Activated CD8-positive, alpha-beta T cell treated with anti-CD3 and anti-CD28 coated beads for 36 hours (primary cell): ENCODE measurements at regions not wholly inside any gene's neighbourhood (a gene's known extent, or its start where the extent isn't known, plus 50 kb on each side); places are given as distances from the start of the nearest gene placed in this dataset.

ENCODE experiments used
- ATAC-seq: fragments of 200-7000 bp; cut with Tn5 transposase; one replicate; pipeline ENCODE4 v1.10.0; 2021; ENCODE audit warnings: mild to moderate bottlenecking, moderate library complexity
- CTCF ChIA-PET: fragments of 350-600 bp; sonication (Branson Sonifier 250); formaldehyde crosslinking; loops from one replicate; lab custom pipeline; 2021; ENCODE audit warnings: antibody characterized with exemption; lab: Charles Lee
- POLR2A ChIA-PET: fragments of 350-600 bp; sonication (Branson Sonifier 250); formaldehyde crosslinking; loops from one replicate; lab custom pipeline; 2021; ENCODE audit warnings: antibody characterized with exemption; lab: Charles Lee
- DNase-seq: peaks from one replicate; pipeline ENCODE4 v3.0.0-alpha.2; 2020
- H3K27ac Mint-ChIP-seq: one replicate; pipeline ENCODE4 v1.8.0; 2021; ENCODE audit warnings: mild to moderate bottlenecking, mixed read lengths
- H3K27me3 Mint-ChIP-seq: one replicate; pipeline ENCODE4 v1.8.0; 2021; ENCODE audit warnings: mixed read lengths
- H3K36me3 Mint-ChIP-seq: one replicate; pipeline ENCODE4 v1.8.0; 2021; ENCODE audit warnings: low read depth, mixed read lengths
- H3K4me1 Mint-ChIP-seq: one replicate; pipeline ENCODE4 v1.8.0; 2021; ENCODE audit warnings: low read depth, mixed read lengths
- H3K4me3 Mint-ChIP-seq: one replicate; pipeline ENCODE4 v1.8.0; 2021; ENCODE audit warnings: mild to moderate bottlenecking, moderate library complexity, mixed read lengths
- H3K9me3 Mint-ChIP-seq: one replicate; pipeline ENCODE4 v1.8.0; 2021; ENCODE audit warnings: mixed read lengths
- intact Hi-C: fragments of 100-400 bp; cut with micrococcal nuclease; formaldehyde crosslinking; loops from one replicate; pipeline ENCODE4 v1.10.0; 2022
- TF ChIP-seq, protein P1 (sequence below): fragments of 200-600 bp; IDR thresholded peaks from one replicate; pipeline ENCODE4 v1.8.0; 2022; ENCODE audit warnings: antibody characterized with exemption, mild to moderate bottlenecking

DNA sequence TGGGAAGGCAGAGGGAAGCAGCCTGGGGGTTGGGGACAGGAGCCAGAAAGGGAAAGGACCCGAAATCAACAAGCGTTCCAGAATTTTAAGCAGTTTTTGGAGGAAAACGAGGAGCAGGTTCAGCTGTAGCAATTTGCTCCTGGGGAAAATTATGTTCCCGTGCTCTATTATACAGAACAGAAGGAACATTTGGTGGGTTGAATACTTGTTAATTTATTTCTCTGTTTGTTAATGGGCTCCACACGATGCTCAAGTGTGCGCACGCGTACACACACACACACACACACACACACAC is 149.2 kb upstream of the LINGO1 start:
- no peaks in the 10 kb centered on the region for H3K36me3 Mint-ChIP-seq
- no peaks in the 10 kb centered on the region for H3K4me1 Mint-ChIP-seq
- no peaks in the 10 kb centered on the region for H3K27me3 Mint-ChIP-seq
- CTCF ChIA-PET = interaction anchor here (1.6 kb wide), 1 partner anchor 39 kb away, joined by 6 read pairs; no protein-coding TSS in a partner anchor
- POLR2A ChIA-PET = no interaction called here
- TF ChIP-seq, protein P1, sequence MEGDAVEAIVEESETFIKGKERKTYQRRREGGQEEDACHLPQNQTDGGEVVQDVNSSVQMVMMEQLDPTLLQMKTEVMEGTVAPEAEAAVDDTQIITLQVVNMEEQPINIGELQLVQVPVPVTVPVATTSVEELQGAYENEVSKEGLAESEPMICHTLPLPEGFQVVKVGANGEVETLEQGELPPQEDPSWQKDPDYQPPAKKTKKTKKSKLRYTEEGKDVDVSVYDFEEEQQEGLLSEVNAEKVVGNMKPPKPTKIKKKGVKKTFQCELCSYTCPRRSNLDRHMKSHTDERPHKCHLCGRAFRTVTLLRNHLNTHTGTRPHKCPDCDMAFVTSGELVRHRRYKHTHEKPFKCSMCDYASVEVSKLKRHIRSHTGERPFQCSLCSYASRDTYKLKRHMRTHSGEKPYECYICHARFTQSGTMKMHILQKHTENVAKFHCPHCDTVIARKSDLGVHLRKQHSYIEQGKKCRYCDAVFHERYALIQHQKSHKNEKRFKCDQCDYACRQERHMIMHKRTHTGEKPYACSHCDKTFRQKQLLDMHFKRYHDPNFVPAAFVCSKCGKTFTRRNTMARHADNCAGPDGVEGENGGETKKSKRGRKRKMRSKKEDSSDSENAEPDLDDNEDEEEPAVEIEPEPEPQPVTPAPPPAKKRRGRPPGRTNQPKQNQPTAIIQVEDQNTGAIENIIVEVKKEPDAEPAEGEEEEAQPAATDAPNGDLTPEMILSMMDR = no peak
- intact Hi-C loops = no loop called here
- ATAC-seq = no peak
- no peak overlapping the region for H3K4me3 Mint-ChIP-seq
- H3K9me3 Mint-ChIP-seq = no peaks in the 10 kb centered on the region
- no peak for DNase-seq
- H3K27ac Mint-ChIP-seq = no peak overlapping the region

DNA sequence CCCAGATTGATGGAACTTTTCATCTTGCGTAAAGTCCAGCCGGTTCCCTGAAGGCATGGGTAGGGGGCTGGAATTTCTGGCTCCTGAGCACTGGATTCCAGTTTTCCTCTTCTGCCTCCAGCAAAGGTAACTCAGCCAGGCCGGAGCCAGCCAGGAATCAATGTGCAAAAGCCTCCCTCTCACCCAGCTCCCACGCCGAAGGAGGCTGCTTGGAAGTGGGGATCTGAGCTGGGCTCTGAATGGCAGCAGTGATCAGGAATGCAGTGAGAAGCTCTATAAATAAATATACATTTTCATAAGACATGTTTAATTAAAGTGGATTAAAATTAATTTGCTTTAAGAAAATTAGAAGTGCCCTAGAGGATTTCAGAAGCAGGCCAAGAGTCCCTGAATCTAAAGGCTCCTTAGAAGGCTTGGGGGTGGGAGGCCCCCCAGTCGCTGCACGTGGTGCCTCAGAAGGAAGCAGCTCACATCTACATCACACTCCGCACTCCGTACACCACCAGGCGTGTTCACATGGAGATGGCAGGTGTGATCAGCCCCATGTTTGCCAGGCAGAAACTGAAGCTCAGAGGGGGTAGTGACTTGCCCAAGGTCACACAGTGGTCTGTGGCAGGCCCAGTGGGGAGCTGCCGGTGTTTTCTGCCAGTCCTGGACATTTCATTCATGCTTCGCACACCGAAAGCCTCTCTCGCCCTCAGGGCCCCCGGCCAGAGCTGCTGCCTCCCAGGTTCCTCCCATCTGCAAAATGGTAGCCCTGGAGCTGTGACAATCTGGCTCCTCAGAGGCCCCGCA is 148.6 kb upstream of the LINGO1 start:
- no peaks in the 10 kb centered on the region for H3K9me3 Mint-ChIP-seq
- H3K4me1 Mint-ChIP-seq = no peaks in the 10 kb centered on the region
- ChIA-PET POLR2A (no interaction called here), CTCF (interaction anchor here (1.6 kb wide), 1 partner anchor 40 kb away, joined by 6 read pairs; no protein-coding TSS in a partner anchor)
- no peak overlapping the region for H3K27ac Mint-ChIP-seq
- no peak for ATAC-seq
- H3K27me3 Mint-ChIP-seq = no peaks in the 10 kb centered on the region
- intact Hi-C loops = no loop called here
- no peak overlapping the region for H3K4me3 Mint-ChIP-seq
- TF ChIP-seq, protein P1 = no peak
- no peak for DNase-seq
- H3K36me3 Mint-ChIP-seq = no peaks in the 10 kb centered on the region

DNA sequence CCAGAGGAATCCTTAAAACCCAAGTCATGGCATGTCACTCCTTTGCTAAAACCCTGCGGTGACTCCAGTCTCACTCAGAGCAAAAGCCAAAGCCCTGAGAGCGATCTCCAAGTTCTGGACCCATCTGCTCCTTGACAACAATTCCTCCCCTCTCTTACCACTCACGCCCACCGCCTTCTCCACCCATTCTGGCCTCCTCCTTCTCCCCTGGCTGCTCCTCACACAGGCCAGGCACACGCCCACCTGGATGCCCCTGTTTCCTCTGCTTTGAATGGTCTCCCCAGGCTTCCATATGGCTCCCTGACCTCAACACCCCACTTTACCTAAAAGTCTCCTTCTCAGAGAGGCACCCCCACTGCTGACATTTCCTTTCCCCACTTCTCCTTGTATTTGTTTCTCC is 146.1 kb upstream of the LINGO1 start:
- no peaks in the 10 kb centered on the region for H3K27me3 Mint-ChIP-seq
- ChIA-PET POLR2A (no interaction called here), CTCF (no interaction called here)
- ATAC-seq = no peak
- TF ChIP-seq, protein P1 = no peak
- no peaks in the 10 kb centered on the region for H3K36me3 Mint-ChIP-seq
- intact Hi-C loops = no loop called here
- no peak for DNase-seq
- H3K9me3 Mint-ChIP-seq = no peaks in the 10 kb centered on the region
- no peak overlapping the region for H3K4me3 Mint-ChIP-seq
- no peak overlapping the region for H3K27ac Mint-ChIP-seq
- no peaks in the 10 kb centered on the region for H3K4me1 Mint-ChIP-seq

DNA sequence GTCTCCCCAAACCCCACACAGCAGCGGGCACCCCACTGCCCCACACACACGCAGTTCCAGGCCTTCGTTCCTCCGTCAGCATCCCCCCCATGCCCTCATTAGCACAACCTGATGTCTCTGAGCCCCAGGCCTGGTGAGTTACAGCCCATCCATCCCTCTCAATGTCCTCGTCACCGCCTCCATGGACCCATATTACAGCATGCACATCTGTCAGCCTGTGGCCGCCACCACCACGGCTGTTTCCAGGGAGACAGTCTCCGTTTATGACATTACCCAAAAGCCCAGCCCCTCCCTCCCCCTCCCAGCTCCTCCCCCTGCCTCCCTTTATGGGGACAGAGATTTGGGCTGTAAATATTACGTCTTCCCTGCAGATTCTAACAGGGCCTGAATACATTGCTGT is 143.1 kb upstream of the LINGO1 start:
- ChIA-PET POLR2A (no interaction called here), CTCF (no interaction called here)
- intact Hi-C loops = no loop called here
- TF ChIP-seq, protein P1 = no peak
- Mint-ChIP-seq H3K4me1 (no peaks in the 10 kb centered on the region), H3K9me3 (no peaks in the 10 kb centered on the region), H3K36me3 (no peaks in the 10 kb centered on the region), H3K27ac (no peak overlapping the region), H3K4me3 (no peak overlapping the region), H3K27me3 (no peaks in the 10 kb centered on the region)
- ATAC-seq = no peak
- DNase-seq = no peak

DNA sequence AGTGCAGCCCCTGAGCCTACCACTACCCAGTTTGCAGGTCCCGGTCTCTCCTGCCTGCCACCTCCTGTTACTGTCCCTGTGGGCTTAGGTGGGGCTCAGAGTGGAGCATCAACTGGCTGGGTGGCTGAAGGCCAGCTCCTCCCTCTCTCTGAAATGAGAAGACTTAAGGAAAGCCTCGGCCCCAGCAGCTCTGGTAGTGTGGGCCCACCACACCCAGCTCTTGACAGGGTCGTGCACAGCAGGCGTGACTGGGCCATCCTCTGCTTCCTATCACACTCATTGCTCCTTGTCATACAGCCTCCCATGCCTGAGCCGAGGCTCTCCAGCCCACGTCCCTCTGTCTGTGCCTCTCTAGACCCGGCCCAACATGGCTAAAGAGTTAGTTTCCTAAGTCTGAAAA is 142.7 kb upstream of the LINGO1 start:
- H3K27me3 Mint-ChIP-seq = no peaks in the 10 kb centered on the region
- no peak for ATAC-seq
- H3K27ac Mint-ChIP-seq = no peak overlapping the region
- DNase-seq = no peak
- intact Hi-C loops = no loop called here
- POLR2A ChIA-PET = no interaction called here
- H3K36me3 Mint-ChIP-seq = no peaks in the 10 kb centered on the region
- H3K4me1 Mint-ChIP-seq = no peaks in the 10 kb centered on the region
- H3K9me3 Mint-ChIP-seq = no peaks in the 10 kb centered on the region
- CTCF ChIA-PET = no interaction called here
- no peak overlapping the region for H3K4me3 Mint-ChIP-seq
- TF ChIP-seq, protein P1 = no peak
